Caco-2 (cell line): ENCODE measurements at regions not wholly inside any gene's neighbourhood (a gene's known extent, or its start where the extent isn't known, plus 50 kb on each side); places are given as distances from the start of the nearest gene placed in this dataset.
"Not testable (repeated sequence)": the region's sequence is repeated elsewhere in the genome, so short reads cannot be mapped to it uniquely, and the experiment has no call there.

Experiments used
- BruUV-seq: library from RNA; stranded (reverse); fragments of 400-500 nt; replicated peaks from 2 replicates; lab custom pipeline; 2021; lab: Mats Ljungman, UMichigan
- CTCF ChIA-PET: fragments of 300-600 bp; sonication (Branson Sonifier 250); formaldehyde crosslinking; loops from one replicate; lab custom pipeline; 2022; ENCODE audit warnings: antibody characterized with exemption; lab: Charles Lee
- POLR2A ChIA-PET: fragments of 300-600 bp; sonication (Branson Sonifier 250); formaldehyde crosslinking; loops from one replicate; lab custom pipeline; 2022; ENCODE audit warnings: antibody characterized with exemption; lab: Charles Lee
- DNase-seq, 2 experiments: peaks; one replicate each; pipeline versions ENCODE4 v3.0.0 to v3.0.0-alpha.2; 2020 to 2022
- H3K27me3 ChIP-seq: replicated peaks from 2 replicates; pipeline ENCODE4 v1.6.0; 2011; ENCODE audit warnings: low read length; ENCODE audit not compliant: control insufficient read depth, insufficient read depth
- H3K36me3 ChIP-seq: 2 replicates; pipeline ENCODE4 v1.5.1; 2011; ENCODE audit warnings: low read length; ENCODE audit not compliant: control insufficient read depth, insufficient read depth
- H3K4me1 ChIP-seq: fragments of 250-450 bp; sonication (Bioruptor Pico); 2 replicates; pipeline ENCODE4 v1.5.1; 2020; ENCODE audit warnings: mild to moderate bottlenecking
- H3K4me3 ChIP-seq: 2 replicates; pipeline ENCODE4 v1.5.1; 2011; ENCODE audit warnings: low read depth, mild to moderate bottlenecking, control low read depth, low read length
- H3K9me3 ChIP-seq: fragments of 250-450 bp; sonication (Bioruptor Pico); 2 replicates; pipeline ENCODE4 v1.5.1; 2020; ENCODE audit warnings: mild to moderate bottlenecking, moderate library complexity
- H3K27ac Mint-ChIP-seq: one replicate; pipeline ENCODE4 v1.8.0; 2022; ENCODE audit warnings: mixed read lengths; ENCODE audit not compliant: unreplicated experiment
- H3K27me3 Mint-ChIP-seq: one replicate; pipeline ENCODE4 v1.8.0; 2022; ENCODE audit warnings: mixed read lengths; ENCODE audit not compliant: insufficient read depth, unreplicated experiment
- H3K36me3 Mint-ChIP-seq: one replicate; pipeline ENCODE4 v1.8.0; 2022; ENCODE audit warnings: mild to moderate bottlenecking, mixed read lengths; ENCODE audit not compliant: insufficient read depth, unreplicated experiment
- H3K4me1 Mint-ChIP-seq: one replicate; pipeline ENCODE4 v1.8.0; 2022; ENCODE audit warnings: low read depth, mixed read lengths; ENCODE audit not compliant: unreplicated experiment
- H3K4me3 Mint-ChIP-seq: one replicate; pipeline ENCODE4 v1.8.0; 2022; ENCODE audit warnings: mild to moderate bottlenecking, moderate library complexity, mixed read lengths; ENCODE audit not compliant: unreplicated experiment
- H3K9me3 Mint-ChIP-seq: one replicate; pipeline ENCODE4 v1.8.0; 2022; ENCODE audit warnings: mixed read lengths; ENCODE audit not compliant: unreplicated experiment
- intact Hi-C: fragments of 100-400 bp; cut with micrococcal nuclease; formaldehyde crosslinking; loops from one replicate; pipeline ENCODE4 v1.10.0; 2022; ENCODE audit not compliant: unreplicated experiment
- TF ChIP-seq, protein P1 (sequence below), 2 experiments: fragments of 200-600 bp in 1 of 2; IDR thresholded peaks; 1 replicate in 1 of 2; 2 replicates in 1 of 2; pipeline versions ENCODE4 v1.5.1 to v1.8.0; 2011 to 2022; ENCODE audit warnings: antibody characterized with exemption in 1 of 2, control low read depth in 1 of 2, inconsistent platforms in 1 of 2, low read depth in 1 of 2, low read length in 1 of 2, mild to moderate bottlenecking in 1 of 2, moderate library complexity in 1 of 2; ENCODE audit not compliant: insufficient read depth in 1 of 2, severe bottlenecking in 1 of 2, unreplicated experiment in 1 of 2

- BruUV-seq: no TSS peak
- Mint-ChIP-seq H3K4me3 (no peak overlapping the region), H3K36me3 (no peaks in the 10 kb centered on the region), H3K4me1 (no peaks in the 10 kb centered on the region), H3K9me3 (no peaks in the 10 kb centered on the region), H3K27me3 (peaks cover 3% of the 10 kb centered on the region), H3K27ac (no peak overlapping the region)
- DNase-seq: no peak
- TF ChIP-seq, protein P1, sequence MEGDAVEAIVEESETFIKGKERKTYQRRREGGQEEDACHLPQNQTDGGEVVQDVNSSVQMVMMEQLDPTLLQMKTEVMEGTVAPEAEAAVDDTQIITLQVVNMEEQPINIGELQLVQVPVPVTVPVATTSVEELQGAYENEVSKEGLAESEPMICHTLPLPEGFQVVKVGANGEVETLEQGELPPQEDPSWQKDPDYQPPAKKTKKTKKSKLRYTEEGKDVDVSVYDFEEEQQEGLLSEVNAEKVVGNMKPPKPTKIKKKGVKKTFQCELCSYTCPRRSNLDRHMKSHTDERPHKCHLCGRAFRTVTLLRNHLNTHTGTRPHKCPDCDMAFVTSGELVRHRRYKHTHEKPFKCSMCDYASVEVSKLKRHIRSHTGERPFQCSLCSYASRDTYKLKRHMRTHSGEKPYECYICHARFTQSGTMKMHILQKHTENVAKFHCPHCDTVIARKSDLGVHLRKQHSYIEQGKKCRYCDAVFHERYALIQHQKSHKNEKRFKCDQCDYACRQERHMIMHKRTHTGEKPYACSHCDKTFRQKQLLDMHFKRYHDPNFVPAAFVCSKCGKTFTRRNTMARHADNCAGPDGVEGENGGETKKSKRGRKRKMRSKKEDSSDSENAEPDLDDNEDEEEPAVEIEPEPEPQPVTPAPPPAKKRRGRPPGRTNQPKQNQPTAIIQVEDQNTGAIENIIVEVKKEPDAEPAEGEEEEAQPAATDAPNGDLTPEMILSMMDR (IDR thresholded peaks at IDR 0.05; ENCODE audit: insufficient read depth in 1 of 2, low read depth in 1 of 2, low read length in 1 of 2, severe bottlenecking in 1 of 2, unreplicated experiment in 1 of 2): no peak
- no peaks in the 10 kb centered on the region for H3K9me3 ChIP-seq
- H3K4me1 ChIP-seq: no peaks in the 10 kb centered on the region
- no peaks in the 10 kb centered on the region for H3K27me3 ChIP-seq
- H3K36me3 ChIP-seq: no peaks in the 10 kb centered on the region
- ChIA-PET CTCF (no interaction called here), POLR2A (no interaction called here)
- H3K4me3 ChIP-seq: no peak overlapping the region
- intact Hi-C loops: no loop called here
Measured at GRCh38 chr7:132001146-132001545, 444.7 kb upstream of the PODXL start.

DNA sequence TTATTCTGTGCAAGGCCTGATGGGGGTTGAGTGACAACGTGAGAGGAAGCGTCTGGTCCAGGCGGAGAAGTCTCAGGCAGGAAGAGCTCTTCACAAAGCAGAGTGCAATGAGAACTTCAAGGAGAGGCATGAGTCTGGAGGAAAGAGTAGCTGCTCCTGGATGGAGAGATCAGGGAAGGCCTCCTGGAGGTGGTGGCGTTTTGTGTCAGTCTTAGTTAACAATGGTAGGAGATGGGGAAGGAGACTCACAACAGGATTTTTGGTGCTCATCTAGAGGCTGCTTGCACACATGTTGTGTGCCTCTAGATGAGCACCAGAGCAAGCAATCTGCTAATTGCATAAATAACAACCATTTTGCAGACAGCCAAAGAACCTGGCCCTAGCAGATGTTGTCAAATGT, 442.8 kb upstream of the PODXL start:
- POLR2A ChIA-PET: no interaction called here
- TF ChIP-seq, protein P1 (IDR thresholded peaks at IDR 0.05; ENCODE audit: insufficient read depth in 1 of 2, low read depth in 1 of 2, low read length in 1 of 2, severe bottlenecking in 1 of 2, unreplicated experiment in 1 of 2): no peak

GRCh38 chr7:131995324-131995723, 438.9 kb upstream of the PODXL start:
- no peaks in the 10 kb centered on the region for H3K4me1 Mint-ChIP-seq
- no peak overlapping the region for H3K4me3 Mint-ChIP-seq
- TF ChIP-seq, protein P1 (IDR thresholded peaks at IDR 0.05; ENCODE audit: insufficient read depth in 1 of 2, low read depth in 1 of 2, low read length in 1 of 2, severe bottlenecking in 1 of 2, unreplicated experiment in 1 of 2): no peak
- H3K9me3 ChIP-seq: no peaks in the 10 kb centered on the region
- H3K9me3 Mint-ChIP-seq: no peaks in the 10 kb centered on the region
- H3K4me1 ChIP-seq: no peaks in the 10 kb centered on the region
- no peak overlapping the region for H3K27ac Mint-ChIP-seq
- DNase-seq: no peak
- no peaks in the 10 kb centered on the region for H3K27me3 ChIP-seq
- H3K36me3 Mint-ChIP-seq: no peaks in the 10 kb centered on the region
- intact Hi-C loops: loop anchor here (5.0 kb wide), 1 partner anchor 48 kb away; no protein-coding TSS in a partner anchor
- H3K4me3 ChIP-seq: no peak overlapping the region
- H3K36me3 ChIP-seq: no peaks in the 10 kb centered on the region
- peaks cover 9% of the 10 kb centered on the region for H3K27me3 Mint-ChIP-seq
- CTCF ChIA-PET: interaction anchor here (1.1 kb wide), 1 partner anchor 136 kb away, joined by 3 read pairs; no protein-coding TSS in a partner anchor
- BruUV-seq: no TSS peak
- POLR2A ChIA-PET: no interaction called here

More for the DNA sequence above, 442.8 kb upstream of the PODXL start:
- Histone ChIP-seq H3K9me3 (no peaks in the 10 kb centered on the region), H3K4me3 (no peak overlapping the region), H3K27me3 (no peaks in the 10 kb centered on the region), H3K4me1 (no peaks in the 10 kb centered on the region), H3K36me3 (no peaks in the 10 kb centered on the region)
- no peak overlapping the region for H3K4me3 Mint-ChIP-seq
- no peak overlapping the region for H3K27ac Mint-ChIP-seq
- intact Hi-C loops: loop anchor here (5.0 kb wide), 1 partner anchor 52 kb away; no protein-coding TSS in a partner anchor
- no peak for DNase-seq
- H3K27me3 Mint-ChIP-seq: peaks cover 2% of the 10 kb centered on the region
- BruUV-seq: no TSS peak
- H3K9me3 Mint-ChIP-seq: no peaks in the 10 kb centered on the region
- no peaks in the 10 kb centered on the region for H3K4me1 Mint-ChIP-seq
- CTCF ChIA-PET: no interaction called here
- no peaks in the 10 kb centered on the region for H3K36me3 Mint-ChIP-seq

DNA sequence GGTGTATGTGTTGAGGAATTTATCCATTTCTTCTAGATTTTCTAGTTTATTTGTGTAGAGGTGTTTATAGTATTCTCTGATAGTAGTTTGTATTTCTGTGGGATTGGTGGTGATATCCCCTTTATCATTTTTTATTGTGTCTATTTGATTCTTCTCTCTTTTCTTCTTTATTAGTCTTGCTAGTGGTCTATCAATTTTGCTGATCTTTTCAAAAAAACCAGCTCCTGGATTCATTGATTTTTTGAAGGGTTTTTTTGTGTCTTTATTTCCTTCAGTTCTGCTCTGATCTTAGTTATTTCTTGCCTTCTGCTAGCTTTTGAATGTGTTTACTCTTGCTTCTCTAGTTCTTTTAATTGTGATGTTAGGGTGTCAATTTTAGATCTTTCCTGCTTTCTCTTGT, 424.6 kb upstream of the PODXL start:
- DNase-seq, H3K9me3 Mint-ChIP-seq, intact Hi-C loops, H3K9me3 ChIP-seq, H3K4me1 ChIP-seq, POLR2A ChIA-PET, H3K27me3 ChIP-seq, H3K27ac Mint-ChIP-seq, H3K4me3 ChIP-seq, H3K36me3 ChIP-seq, H3K36me3 Mint-ChIP-seq, H3K4me3 Mint-ChIP-seq, BruUV-seq, H3K4me1 Mint-ChIP-seq, CTCF ChIA-PET: not testable (repeated sequence)
- H3K27me3 Mint-ChIP-seq: peaks cover 17% of the 10 kb centered on the region

DNA sequence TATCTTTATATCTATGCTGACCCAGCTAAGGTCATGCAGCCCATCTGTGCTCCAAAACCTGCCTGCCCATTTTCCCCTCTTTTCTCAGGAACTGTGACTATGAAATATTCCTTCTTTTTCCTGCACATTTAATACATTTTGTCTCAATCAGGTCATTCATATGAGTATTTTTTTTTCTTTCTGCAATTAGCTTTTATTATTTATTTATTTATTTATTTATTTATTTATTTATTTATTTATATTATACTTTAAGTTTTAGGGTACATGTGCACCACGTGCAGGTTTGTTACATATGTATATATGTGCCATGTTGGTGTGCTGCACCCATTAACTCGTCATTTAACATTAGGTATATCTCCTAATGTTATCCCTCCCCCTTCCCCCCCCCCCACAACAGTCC, 421.7 kb upstream of the PODXL start:
- H3K4me1 ChIP-seq, CTCF ChIA-PET, H3K36me3 Mint-ChIP-seq, POLR2A ChIA-PET, H3K27ac Mint-ChIP-seq, H3K9me3 Mint-ChIP-seq, H3K27me3 ChIP-seq, H3K4me3 ChIP-seq, H3K4me1 Mint-ChIP-seq, intact Hi-C loops, DNase-seq, BruUV-seq, H3K36me3 ChIP-seq, H3K9me3 ChIP-seq, H3K4me3 Mint-ChIP-seq: not testable (repeated sequence)
- H3K27me3 Mint-ChIP-seq: peaks cover 17% of the 10 kb centered on the region
